ENCODE measurements at regions not wholly inside any gene's neighbourhood (a gene's known extent, or its start where the extent isn't known, plus 50 kb on each side); places are given as distances from the start of the nearest gene placed in this dataset.

- DNase-seq: no peak
These were observed 52.8 kb downstream of the PPP1R2C start for GRCh38 chrX:42725196-42725595.

- no peak for DNase-seq
These were observed 57.8 kb downstream of the PPP1R2C start for GRCh38 chrX:42720209-42720608.

GRCh38 chrX:42715701-42716262 is 62.2 kb downstream of the PPP1R2C start:
- DNase-seq: no peak

GRCh38 chrX:42714981-42715700 is 62.8 kb downstream of the PPP1R2C start:
- peak in 3 of 4 experiments; percentile 1 to 30 (median 15) for DNase-seq

- no peak for DNase-seq
These were observed 67.5 kb downstream of the PPP1R2C start for GRCh38 chrX:42710452-42710851.

GRCh38 chrX:42708222-42708621 is 69.7 kb downstream of the PPP1R2C start:
- no peak for DNase-seq

- no peak for DNase-seq
These were observed 70.2 kb downstream of the PPP1R2C start for GRCh38 chrX:42707742-42708141.

GRCh38 chrX:42704454-42704853 is 73.5 kb downstream of the PPP1R2C start:
- no peak for DNase-seq

- no peak for DNase-seq
These were observed 80.4 kb downstream of the PPP1R2C start for GRCh38 chrX:42697544-42697943.

- DNase-seq: no peak
These were observed 81.3 kb downstream of the PPP1R2C start for GRCh38 chrX:42696536-42697124.

GRCh38 chrX:42695800-42696358 is 82.1 kb downstream of the PPP1R2C start:
- no peak for DNase-seq

- DNase-seq: no peak
These were observed 83.6 kb downstream of the PPP1R2C start for GRCh38 chrX:42694260-42694815.

- DNase-seq: no peak
These were observed 86.8 kb downstream of the PPP1R2C start for GRCh38 chrX:42691196-42691595.

GRCh38 chrX:42686706-42687105 is 91.3 kb downstream of the PPP1R2C start:
- DNase-seq: no peak

GRCh38 chrX:42686296-42686695 is 91.7 kb downstream of the PPP1R2C start:
- DNase-seq: no peak

- DNase-seq: no peak
These were observed 93.9 kb downstream of the PPP1R2C start for GRCh38 chrX:42684065-42684464.

- no peak for DNase-seq
These were observed 97.3 kb downstream of the PPP1R2C start for GRCh38 chrX:42680666-42681065.

GRCh38 chrX:42678133-42678532 is 99.8 kb downstream of the PPP1R2C start:
- no peak for DNase-seq

- no peak for DNase-seq
These were observed 104.6 kb downstream of the PPP1R2C start for GRCh38 chrX:42673301-42673810.

- no peak for DNase-seq
These were observed 113.3 kb downstream of the PPP1R2C start for GRCh38 chrX:42664680-42665079.

GRCh38 chrX:42628471-42628870 is 149.5 kb downstream of the PPP1R2C start:
- DNase-seq: no peak

- DNase-seq: no peak
These were observed 150.1 kb downstream of the PPP1R2C start for GRCh38 chrX:42627891-42628290.

- no peak for DNase-seq
These were observed 153.4 kb downstream of the PPP1R2C start for GRCh38 chrX:42624524-42624923.

All from suppressor macrophage (primary cell).